Inflammatory macrophage treated with lipopolysaccharide for 4 hours (primary cell): ENCODE measurements at regions not wholly inside any gene's neighbourhood (a gene's known extent, or its start where the extent isn't known, plus 50 kb on each side); places are given as distances from the start of the nearest gene placed in this dataset.

Source experiments
- DNase-seq: peaks from one replicate; pipeline ENCODE4 v3.0.0-alpha.2; 2020

- DNase-seq: no peak
Measured at GRCh38 chr14:104444159-104445030, 135.2 kb upstream of the C14orf180 start.

GRCh38 chr14:104445086-104445485, 134.5 kb upstream of the C14orf180 start:
- DNase-seq: no peak

- no peak for DNase-seq
Measured at GRCh38 chr14:104445832-104446381, 133.7 kb upstream of the C14orf180 start.

- DNase-seq: no peak
Measured at GRCh38 chr14:104446611-104447010, 133.0 kb upstream of the C14orf180 start.

- DNase-seq: no peak
Measured at GRCh38 chr14:104447750-104448149, 131.8 kb upstream of the C14orf180 start.

- DNase-seq: no peak
Measured at GRCh38 chr14:104448321-104448720, 131.2 kb upstream of the C14orf180 start.

- no peak for DNase-seq
Measured at GRCh38 chr14:104448721-104449120, 130.8 kb upstream of the C14orf180 start.

GRCh38 chr14:104450811-104451401, 128.7 kb upstream of the C14orf180 start:
- DNase-seq: no peak

GRCh38 chr14:104451474-104451873, 128.1 kb upstream of the C14orf180 start:
- no peak for DNase-seq

GRCh38 chr14:104458845-104459244, 120.7 kb upstream of the C14orf180 start:
- no peak for DNase-seq

- no peak for DNase-seq
Measured at GRCh38 chr14:104460791-104461651, 118.5 kb upstream of the C14orf180 start.

- no peak for DNase-seq
Measured at GRCh38 chr14:104461676-104462449, 117.7 kb upstream of the C14orf180 start.

- no peak for DNase-seq
Measured at GRCh38 chr14:104462651-104463630, 116.6 kb upstream of the C14orf180 start.

- no peak for DNase-seq
Measured at GRCh38 chr14:104464907-104465306, 114.7 kb upstream of the C14orf180 start.

GRCh38 chr14:104465482-104466390, 113.8 kb upstream of the C14orf180 start:
- DNase-seq: no peak

GRCh38 chr14:104467236-104467635, 112.3 kb upstream of the C14orf180 start:
- DNase-seq: no peak

GRCh38 chr14:104467641-104468040, 111.9 kb upstream of the C14orf180 start:
- no peak for DNase-seq

- DNase-seq: no peak
Measured at GRCh38 chr14:104469591-104469990, 110.0 kb upstream of the C14orf180 start.

GRCh38 chr14:104470588-104470987, 109.0 kb upstream of the C14orf180 start:
- no peak for DNase-seq

- DNase-seq: no peak
Measured at GRCh38 chr14:104471114-104471513, 108.5 kb upstream of the C14orf180 start.
